Midbrain (tissue), 1 donor: ENCODE measurements at regions not wholly inside any gene's neighbourhood (a gene's known extent, or its start where the extent isn't known, plus 50 kb on each side); places are given as distances from the start of the nearest gene placed in this dataset.
A peak's percentile ranks its signal among the peaks of the same experiment; 100 is the strongest.
"Not testable (repeated sequence)": the region's sequence is repeated elsewhere in the genome, so short reads cannot be mapped to it uniquely, and the experiment has no call there.

Source experiments
- DNase-seq: peaks from one replicate; lab custom pipeline; 2025; lab: John Stamatoyannopoulos, UW

- no peak for DNase-seq
These were observed 135.6 kb upstream of the ZNF536 start for GRCh38 chr19:30236587-30236986.

DNA sequence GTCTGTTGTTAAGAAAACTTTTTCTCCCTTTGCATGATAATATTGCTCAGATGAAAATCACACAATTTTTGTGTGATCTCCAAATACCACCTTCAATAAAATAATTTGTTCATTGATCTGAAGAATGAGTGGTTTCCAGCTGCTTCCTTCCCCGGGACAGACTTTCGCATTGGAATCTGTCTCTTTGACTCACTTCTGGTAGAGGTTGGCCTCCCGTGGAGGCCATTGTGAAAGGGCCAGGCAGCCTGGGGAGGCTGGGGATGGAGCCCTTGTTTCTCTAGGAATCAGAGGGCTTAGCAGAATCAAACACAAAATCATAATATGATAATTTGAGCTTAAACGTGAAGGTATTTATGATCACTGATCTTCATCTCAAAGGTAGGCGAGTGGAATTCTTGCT is 135.0 kb upstream of the ZNF536 start:
- no peak for DNase-seq

DNA sequence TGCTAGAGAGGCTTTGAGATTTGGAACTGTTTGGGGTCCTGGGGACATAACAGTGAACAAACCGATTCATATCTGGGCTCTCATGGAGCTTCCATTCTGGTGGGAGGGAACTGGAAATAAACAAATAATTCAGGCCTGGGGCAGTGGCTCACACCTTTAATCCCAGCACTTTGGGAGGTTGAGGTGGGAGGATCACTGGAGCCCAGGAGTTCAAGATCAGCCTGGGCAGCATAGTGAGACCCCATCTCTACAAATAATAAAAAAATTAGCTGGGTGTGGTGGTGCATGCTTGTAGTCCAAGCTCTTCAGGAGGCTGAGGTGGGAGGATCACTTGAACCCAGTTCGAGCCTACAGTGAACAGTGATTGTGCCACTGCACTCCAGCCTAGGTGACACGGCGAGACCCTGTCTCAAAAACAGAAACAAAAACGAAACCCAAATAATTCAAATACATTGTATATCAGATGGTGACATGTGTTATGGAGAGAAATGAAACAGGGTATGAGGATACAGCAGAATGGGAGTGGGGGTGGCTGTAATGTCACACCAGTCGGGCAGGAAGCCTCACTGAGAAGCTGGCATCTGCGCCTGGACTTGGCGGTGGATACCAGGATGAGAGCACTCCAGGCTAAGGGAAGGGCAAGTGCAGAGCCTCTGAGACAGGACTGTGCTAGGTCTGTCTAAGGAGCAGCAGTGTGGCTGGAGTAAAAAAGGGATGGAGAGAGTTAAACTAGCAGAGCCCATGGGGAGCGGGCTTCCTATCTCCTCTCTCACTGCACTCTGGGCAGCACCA is 131.1 kb upstream of the ZNF536 start:
- no peak for DNase-seq

GRCh38 chr19:30244533-30244932 is 127.7 kb upstream of the ZNF536 start:
- DNase-seq, result no peak

GRCh38 chr19:30245401-30246039 is 126.7 kb upstream of the ZNF536 start:
- peak; percentile 12 for DNase-seq

GRCh38 chr19:30249911-30250310 is 122.3 kb upstream of the ZNF536 start:
- DNase-seq, result no peak

GRCh38 chr19:30252214-30252613 is 120.0 kb upstream of the ZNF536 start:
- DNase-seq, result no peak

- DNase-seq, result peak; percentile 23
These were observed 118.6 kb upstream of the ZNF536 start for GRCh38 chr19:30253581-30253996.

DNA sequence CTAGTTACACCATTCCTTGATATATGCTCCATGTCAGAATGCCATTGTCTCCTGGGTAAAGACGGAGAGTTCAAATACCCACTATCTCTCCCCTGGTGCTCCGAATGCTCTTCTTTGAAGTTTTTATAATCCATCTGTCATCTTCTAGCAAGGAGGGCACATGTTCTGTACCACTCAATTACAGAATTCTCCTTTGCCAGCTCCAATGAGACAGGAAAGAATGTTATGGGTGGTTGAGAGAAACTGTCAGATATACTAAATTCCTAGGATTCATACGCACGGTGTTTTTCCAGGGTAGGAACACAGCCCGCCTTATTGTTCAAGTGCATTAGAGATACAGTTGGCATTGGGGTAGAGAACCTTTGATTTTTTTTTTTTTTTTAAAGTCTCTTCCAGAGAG is 118.0 kb upstream of the ZNF536 start:
- peak; percentile 26 for DNase-seq

- DNase-seq, result peak; percentile 26
These were observed 117.4 kb upstream of the ZNF536 start for GRCh38 chr19:30254789-30255188.

GRCh38 chr19:30255791-30256495 is 116.2 kb upstream of the ZNF536 start:
- no peak for DNase-seq

DNA sequence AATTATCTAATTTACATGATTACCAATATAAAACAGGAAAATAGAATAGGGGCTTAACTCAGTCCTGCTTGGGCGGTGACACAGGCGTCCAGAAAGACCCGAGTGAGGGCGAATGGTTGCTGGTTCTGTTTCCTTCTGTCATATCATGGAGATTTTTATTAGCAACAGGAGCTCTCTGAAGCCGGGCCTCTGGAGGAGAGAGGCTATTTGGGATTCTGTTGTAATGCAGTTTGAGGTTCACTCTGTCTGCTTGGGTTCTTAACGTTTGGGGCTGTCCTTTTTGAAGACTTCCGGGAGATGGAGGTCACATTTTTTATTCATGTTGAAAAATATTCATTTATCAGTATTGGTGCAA is 115.7 kb upstream of the ZNF536 start:
- DNase-seq, result no peak

DNA sequence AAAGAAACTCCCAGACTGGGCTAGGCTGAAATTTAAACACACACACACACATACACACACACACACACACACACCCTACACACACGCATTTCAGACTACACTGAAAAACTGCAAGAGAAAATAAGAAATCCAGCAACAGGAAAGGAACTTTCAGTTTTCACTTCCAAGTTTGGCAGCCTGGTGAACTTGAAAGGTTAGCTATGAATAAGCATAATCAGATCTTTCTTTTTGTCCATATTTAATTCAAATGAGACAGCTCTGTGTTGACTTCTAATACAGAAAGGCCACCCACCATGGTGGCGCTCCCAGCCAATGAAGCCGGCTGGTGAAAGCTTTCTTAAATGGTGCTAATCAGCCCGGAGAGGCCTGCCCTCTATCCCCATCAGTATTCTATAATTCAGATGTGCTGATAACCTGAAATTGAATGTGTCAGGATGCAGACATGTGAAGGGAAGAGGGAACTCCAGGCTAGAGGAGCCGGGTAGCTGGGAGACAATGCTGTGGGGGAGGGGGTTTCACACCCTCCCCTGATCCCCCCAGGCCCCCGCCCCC is 108.3 kb upstream of the ZNF536 start:
- no peak for DNase-seq

- not testable (repeated sequence) for DNase-seq
These were observed 106.3 kb upstream of the ZNF536 start for GRCh38 chr19:30265918-30266317.

- DNase-seq, result no peak
These were observed 105.5 kb upstream of the ZNF536 start for GRCh38 chr19:30266687-30267086.

DNA sequence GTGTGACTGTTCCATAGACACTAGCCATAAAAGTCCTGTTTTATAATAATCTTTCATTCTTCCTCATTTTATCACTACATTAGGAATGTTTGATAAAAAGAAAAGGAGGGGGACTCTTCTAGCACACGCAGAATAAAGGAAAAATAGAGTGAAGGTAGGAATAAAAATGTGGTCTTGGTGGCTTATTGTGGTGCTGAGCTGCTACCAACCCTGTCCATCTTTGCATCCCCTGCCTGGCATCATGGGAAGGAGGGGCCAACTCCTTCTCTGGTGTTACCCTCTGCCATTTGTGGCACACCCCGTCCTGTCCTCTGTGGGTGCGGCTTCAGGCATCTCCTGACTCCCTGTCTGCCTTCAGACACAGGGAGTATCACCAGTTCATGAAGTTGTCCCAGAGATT is 104.9 kb upstream of the ZNF536 start:
- no peak for DNase-seq

- DNase-seq, result no peak
These were observed 103.6 kb upstream of the ZNF536 start for GRCh38 chr19:30268601-30269000.

- DNase-seq, result no peak
These were observed 102.5 kb upstream of the ZNF536 start for GRCh38 chr19:30269638-30270037.

- DNase-seq, result no peak
These were observed 100.4 kb upstream of the ZNF536 start for GRCh38 chr19:30271816-30272215.

- no peak for DNase-seq
These were observed 99.6 kb upstream of the ZNF536 start for GRCh38 chr19:30272554-30272953.

DNA sequence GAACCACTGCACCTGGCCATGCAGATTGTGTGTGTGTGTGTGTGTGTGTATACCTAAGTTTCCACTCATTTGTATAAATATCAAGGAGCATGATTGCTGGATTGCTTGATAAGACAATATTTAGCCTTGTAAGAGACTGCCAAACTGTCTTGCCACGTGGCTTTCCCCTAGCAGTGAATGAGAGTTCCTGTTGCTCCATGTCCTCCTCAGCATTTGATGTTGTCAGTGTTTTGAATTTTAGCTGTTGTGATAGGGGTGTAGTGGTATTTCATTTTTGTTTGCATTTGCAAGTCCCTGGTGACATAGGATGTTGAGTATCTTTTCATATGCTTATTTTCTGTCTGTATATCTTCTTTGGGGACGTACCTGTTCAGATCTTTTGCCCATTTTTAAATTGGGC is 99.0 kb upstream of the ZNF536 start:
- DNase-seq, result no peak

DNA sequence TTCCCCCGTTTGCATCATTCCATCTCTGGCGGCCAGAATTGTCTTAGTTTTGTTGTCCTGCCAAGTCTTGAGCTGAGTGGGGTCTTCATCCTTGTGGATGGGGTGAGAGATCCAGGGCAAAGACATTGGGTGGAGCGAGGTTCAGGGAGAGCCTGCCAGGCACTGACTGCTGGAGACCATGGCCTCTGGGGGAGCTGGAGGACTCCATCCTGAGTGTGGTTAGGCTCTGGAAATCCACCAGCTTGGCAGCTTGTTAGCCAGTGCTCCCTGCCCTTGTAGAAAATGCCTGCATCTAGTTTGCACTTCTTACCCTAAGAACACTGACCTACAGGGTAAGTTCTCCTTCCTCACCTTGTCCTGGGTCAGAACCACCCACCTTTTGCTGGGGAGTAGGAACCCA is 97.2 kb upstream of the ZNF536 start:
- no peak for DNase-seq
